ENCODE measurements at regions not wholly inside any gene's neighbourhood (a gene's known extent, or its start where the extent isn't known, plus 50 kb on each side); places are given as distances from the start of the nearest gene placed in this dataset.

DNA sequence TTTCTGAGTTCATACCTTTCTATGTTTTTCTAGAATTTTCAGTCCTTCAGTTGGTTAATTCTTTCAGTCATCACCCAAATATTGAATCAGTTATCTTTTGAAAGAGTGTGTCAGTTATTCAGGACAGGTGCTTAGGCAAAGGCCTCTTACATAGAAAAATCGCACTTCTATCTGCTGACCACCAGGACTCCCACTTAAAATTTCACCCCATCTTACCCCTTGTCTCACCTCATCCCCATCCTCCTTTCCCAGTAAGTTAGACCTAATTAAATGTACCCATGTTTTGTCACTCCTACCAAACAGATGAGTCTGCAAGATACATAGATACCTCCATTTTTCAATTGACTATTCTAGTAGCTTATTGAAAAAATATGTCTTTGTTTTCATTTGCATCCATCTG is 159.9 kb upstream of the PIK3R1 start:
- Histone ChIP-seq H3K27ac (no peak overlapping the region), H3K27me3 (no peaks in the 10 kb centered on the region), H3K4me1 (peaks cover 0 to 14% (median 8%) of the 10 kb centered on the region in 4 donors), H3K4me3 (no peak overlapping the region), H3K9me3 (no peaks in the 10 kb centered on the region), H3K36me3 (no peaks in the 10 kb centered on the region)
- TF ChIP-seq, protein P1, sequence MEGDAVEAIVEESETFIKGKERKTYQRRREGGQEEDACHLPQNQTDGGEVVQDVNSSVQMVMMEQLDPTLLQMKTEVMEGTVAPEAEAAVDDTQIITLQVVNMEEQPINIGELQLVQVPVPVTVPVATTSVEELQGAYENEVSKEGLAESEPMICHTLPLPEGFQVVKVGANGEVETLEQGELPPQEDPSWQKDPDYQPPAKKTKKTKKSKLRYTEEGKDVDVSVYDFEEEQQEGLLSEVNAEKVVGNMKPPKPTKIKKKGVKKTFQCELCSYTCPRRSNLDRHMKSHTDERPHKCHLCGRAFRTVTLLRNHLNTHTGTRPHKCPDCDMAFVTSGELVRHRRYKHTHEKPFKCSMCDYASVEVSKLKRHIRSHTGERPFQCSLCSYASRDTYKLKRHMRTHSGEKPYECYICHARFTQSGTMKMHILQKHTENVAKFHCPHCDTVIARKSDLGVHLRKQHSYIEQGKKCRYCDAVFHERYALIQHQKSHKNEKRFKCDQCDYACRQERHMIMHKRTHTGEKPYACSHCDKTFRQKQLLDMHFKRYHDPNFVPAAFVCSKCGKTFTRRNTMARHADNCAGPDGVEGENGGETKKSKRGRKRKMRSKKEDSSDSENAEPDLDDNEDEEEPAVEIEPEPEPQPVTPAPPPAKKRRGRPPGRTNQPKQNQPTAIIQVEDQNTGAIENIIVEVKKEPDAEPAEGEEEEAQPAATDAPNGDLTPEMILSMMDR (IDR thresholded peaks at IDR 0.05) = no peak
- TF ChIP-seq POLR2AphosphoS5 (IDR thresholded peaks at IDR 0.05) (no peak), EP300 (IDR thresholded peaks at IDR 0.05; ENCODE audit: low read depth) (no peak), POLR2A (IDR thresholded peaks at IDR 0.05) (no peak)
- no peak for DNase-seq
- in situ Hi-C loops (cut with MboI; ENCODE audit: low pct_ligation_motif_present in 1 of 4, low pct_unique_long_range_greater_than_20kb in 1 of 4, low sequenced_read_pairs in 3 of 4) = no loop called here
- WGBS, 2 donors (ENCODE audit: low coverage in 1 of 2) = 97 to 100% methylated on average over 1 of the region's 1 CpG
- intact Hi-C loops (cut with DNase I; ENCODE audit: low total_unique reads) = no loop called here

DNA sequence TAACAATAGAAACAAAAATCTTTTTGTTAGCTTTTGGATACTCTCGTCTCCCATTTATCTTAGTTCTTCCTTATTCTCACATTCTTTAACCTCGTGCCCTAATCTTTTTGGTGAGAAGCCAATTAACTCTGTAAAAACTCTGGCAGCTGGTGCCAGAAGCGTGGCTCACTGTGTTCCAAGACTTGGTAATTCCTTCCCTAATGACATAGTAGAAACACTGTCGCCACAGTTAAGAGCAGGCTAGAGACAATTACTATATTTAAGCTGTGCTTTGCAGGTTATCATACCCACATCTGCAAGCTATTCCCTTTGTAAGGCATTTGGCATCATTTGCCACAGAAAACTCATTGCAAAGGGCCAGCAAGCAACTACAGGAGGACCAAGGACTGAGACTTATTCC is 160.9 kb upstream of the PIK3R1 start:
- TF ChIP-seq POLR2A (IDR thresholded peaks at IDR 0.05) (no peak), POLR2AphosphoS5 (IDR thresholded peaks at IDR 0.05) (no peak), EP300 (IDR thresholded peaks at IDR 0.05; ENCODE audit: low read depth) (no peak)
- TF ChIP-seq, protein P1 (IDR thresholded peaks at IDR 0.05) = no peak
- no peaks in the 10 kb centered on the region for H3K27me3 ChIP-seq
- WGBS, 2 donors (ENCODE audit: low coverage in 1 of 2) = 38 to 39% methylated on average over 4 of the region's 4 CpGs

DNA sequence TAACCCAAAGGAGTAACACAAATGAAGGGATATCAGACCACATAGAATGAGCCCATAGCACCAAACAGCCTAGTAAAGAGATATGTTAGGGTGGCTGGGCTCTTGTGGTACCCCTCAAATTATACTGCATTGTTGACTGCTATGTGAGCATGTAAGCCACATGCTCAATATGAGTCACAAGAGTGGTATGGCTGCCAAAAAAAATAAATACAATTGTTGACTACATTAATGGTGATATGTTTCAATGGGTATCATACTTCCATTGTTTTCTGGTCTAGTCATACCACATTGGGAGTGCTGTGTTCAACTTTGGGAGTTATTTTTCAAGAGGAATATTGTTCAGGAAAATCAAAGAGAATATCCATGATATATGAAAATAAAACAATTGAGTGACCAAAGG is 162.4 kb upstream of the PIK3R1 start:
- Histone ChIP-seq H3K4me3 (no peak overlapping the region), H3K36me3 (no peaks in the 10 kb centered on the region), H3K9me3 (no peaks in the 10 kb centered on the region), H3K27ac (no peak overlapping the region), H3K4me1 (peaks cover 0 to 18% (median 8%) of the 10 kb centered on the region in 4 donors), H3K27me3 (no peaks in the 10 kb centered on the region)
- TF ChIP-seq POLR2AphosphoS5 (IDR thresholded peaks at IDR 0.05) = no peak
- no peak for TF ChIP-seq POLR2A (IDR thresholded peaks at IDR 0.05)
- TF ChIP-seq, protein P1 (IDR thresholded peaks at IDR 0.05) = no peak
- TF ChIP-seq EP300 (IDR thresholded peaks at IDR 0.05; ENCODE audit: low read depth) = no peak
- intact Hi-C loops (cut with DNase I; ENCODE audit: low total_unique reads) (no loop called here), in situ Hi-C loops (cut with MboI; ENCODE audit: low pct_ligation_motif_present in 1 of 4, low pct_unique_long_range_greater_than_20kb in 1 of 4, low sequenced_read_pairs in 3 of 4) (no loop called here)
- DNase-seq = no peak

More for the DNA sequence above, 160.9 kb upstream of the PIK3R1 start:
- intact Hi-C loops (cut with DNase I; ENCODE audit: low total_unique reads) (no loop called here), in situ Hi-C loops (cut with MboI; ENCODE audit: low pct_ligation_motif_present in 1 of 4, low pct_unique_long_range_greater_than_20kb in 1 of 4, low sequenced_read_pairs in 3 of 4) (no loop called here)
- no peaks in the 10 kb centered on the region for H3K9me3 ChIP-seq
- DNase-seq = no peak
- no peak overlapping the region for H3K4me3 ChIP-seq
- no peak overlapping the region for H3K27ac ChIP-seq
- peaks cover 0 to 14% (median 8%) of the 10 kb centered on the region in 4 donors for H3K4me1 ChIP-seq
- no peaks in the 10 kb centered on the region for H3K36me3 ChIP-seq

DNA sequence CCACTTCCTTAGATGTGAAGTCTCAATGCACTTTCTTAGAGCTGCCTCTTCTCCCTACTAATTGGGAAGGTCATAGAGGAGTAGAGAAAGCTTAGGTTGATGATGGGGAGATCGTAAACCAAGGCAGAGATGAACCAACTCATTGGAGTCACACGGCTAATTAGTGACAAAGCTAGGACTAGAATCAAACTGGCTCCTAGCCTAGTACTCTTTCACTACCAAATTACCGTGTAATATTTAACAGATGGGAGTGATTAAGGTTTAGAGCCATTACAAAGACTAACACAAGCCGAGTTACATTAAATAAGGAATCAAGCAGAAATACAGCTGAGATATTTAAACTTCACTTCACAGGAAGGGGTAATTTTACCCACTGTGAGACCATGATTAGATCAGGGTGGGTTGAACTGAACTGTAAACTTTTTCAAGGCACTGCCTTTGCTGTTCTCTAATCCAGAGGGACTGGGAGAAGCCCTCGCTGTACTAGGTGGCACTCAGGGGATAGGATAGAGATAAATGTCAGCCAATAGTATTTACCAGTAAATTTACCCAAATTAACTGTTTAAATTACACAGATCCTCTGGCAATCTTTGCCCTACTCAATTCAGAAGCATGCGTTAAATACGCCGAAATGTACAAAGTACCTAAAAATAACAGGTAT is 166.4 kb upstream of the PIK3R1 start:
- H3K27me3 ChIP-seq = no peaks in the 10 kb centered on the region
- H3K4me3 ChIP-seq = no peak overlapping the region
- H3K4me1 ChIP-seq = peaks cover 0 to 5% (median under 1%) of the 10 kb centered on the region in 4 donors
- 52 to 68% methylated on average over 8 of the region's 8 CpGs for WGBS, 2 donors (ENCODE audit: low coverage in 1 of 2)
- H3K27ac ChIP-seq = no peak overlapping the region
- intact Hi-C loops (cut with DNase I; ENCODE audit: low total_unique reads) (no loop called here), in situ Hi-C loops (cut with MboI; ENCODE audit: low pct_ligation_motif_present in 1 of 4, low pct_unique_long_range_greater_than_20kb in 1 of 4, low sequenced_read_pairs in 3 of 4) (no loop called here)
- TF ChIP-seq POLR2AphosphoS5 (IDR thresholded peaks at IDR 0.05) (no peak), POLR2A (IDR thresholded peaks at IDR 0.05) (no peak), EP300 (IDR thresholded peaks at IDR 0.05; ENCODE audit: low read depth) (no peak)
- TF ChIP-seq, protein P1 (IDR thresholded peaks at IDR 0.05) = no peak
- no peak for DNase-seq
- no peaks in the 10 kb centered on the region for H3K36me3 ChIP-seq
- H3K9me3 ChIP-seq = peaks cover 0 to 4% of the 10 kb centered on the region in 2 donors
